Stromal cell of bone marrow (primary cell): ENCODE measurements at regions not wholly inside any gene's neighbourhood (a gene's known extent, or its start where the extent isn't known, plus 50 kb on each side); places are given as distances from the start of the nearest gene placed in this dataset.

ENCODE experiments used
- DNase-seq: peaks from one replicate; pipeline ENCODE4 v3.0.0-alpha.2; 2012; ENCODE audit warnings: low read depth

DNA sequence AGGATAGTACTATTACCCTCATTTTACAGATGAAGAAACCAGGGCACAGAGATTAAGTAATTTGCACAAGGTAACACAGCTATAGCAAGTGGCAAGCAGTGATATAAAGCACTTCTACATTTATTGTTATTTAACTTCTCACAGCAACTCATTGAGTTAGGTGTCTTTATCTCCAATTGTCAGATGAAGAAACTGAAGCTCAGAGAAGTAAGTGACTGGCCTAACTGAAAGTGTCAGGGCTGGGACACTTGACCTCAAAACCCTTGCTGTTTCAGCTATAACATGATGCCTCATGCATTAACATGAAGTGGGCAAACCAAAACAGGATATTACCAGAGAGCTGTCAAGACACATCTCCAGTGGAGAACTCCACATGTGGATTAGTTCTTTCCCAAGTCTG is 65.8 kb upstream of the LEKR1 start:
- no peak for DNase-seq

- no peak for DNase-seq
Measured at GRCh38 chr3:156761007-156761406, 65.1 kb upstream of the LEKR1 start.

- peak; percentile 34 for DNase-seq
Measured at GRCh38 chr3:156761713-156762451, 64.3 kb upstream of the LEKR1 start.

DNA sequence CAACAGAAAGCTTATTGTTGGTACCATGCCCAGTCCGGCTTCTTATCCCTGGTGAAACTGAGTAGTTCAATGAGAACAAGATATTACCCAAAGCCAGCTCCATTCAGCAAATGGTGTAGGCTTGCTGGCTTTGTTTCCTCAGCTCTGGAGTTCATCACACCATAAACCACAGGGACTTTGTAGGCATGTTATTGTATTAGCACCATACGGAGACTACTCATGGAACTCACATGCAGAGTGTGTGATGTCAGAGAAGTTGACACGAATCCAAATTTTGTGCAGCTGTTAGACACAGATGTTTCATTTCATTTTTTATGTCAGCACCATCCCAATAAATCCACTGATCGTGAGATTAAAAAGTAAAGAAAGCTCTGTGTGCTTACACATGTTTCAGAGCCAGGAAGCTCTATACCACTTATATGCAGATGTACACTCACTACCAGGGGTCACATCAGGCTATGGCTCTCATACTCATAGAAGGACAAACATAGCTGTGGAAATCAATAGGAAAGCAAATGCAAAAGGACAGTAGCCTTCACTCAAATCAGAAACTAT is 63.4 kb upstream of the LEKR1 start:
- peak; percentile 95 for DNase-seq

DNA sequence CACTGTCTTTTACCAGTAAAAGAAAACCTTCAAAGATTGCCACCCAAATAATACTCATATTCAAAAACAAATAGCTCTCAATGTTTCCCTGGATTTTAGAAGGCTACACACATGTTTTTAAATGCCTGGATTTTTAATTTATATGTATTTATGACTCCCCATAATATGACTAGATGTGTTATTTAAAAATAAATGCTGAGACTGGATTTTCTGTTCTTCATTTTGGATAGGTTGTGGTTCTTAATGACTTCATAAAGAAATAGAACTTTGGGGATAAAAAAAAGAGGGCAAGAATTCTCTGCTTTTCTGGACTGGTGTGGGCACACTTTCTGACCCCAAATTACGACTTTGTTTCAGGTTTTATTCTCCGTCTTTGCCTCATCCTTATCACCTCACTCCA is 62.8 kb upstream of the LEKR1 start:
- DNase-seq = no peak

- no peak for DNase-seq
Measured at GRCh38 chr3:156763931-156764720, 62.0 kb upstream of the LEKR1 start.

GRCh38 chr3:156764751-156765150 is 61.4 kb upstream of the LEKR1 start:
- peak; percentile 59 for DNase-seq

DNA sequence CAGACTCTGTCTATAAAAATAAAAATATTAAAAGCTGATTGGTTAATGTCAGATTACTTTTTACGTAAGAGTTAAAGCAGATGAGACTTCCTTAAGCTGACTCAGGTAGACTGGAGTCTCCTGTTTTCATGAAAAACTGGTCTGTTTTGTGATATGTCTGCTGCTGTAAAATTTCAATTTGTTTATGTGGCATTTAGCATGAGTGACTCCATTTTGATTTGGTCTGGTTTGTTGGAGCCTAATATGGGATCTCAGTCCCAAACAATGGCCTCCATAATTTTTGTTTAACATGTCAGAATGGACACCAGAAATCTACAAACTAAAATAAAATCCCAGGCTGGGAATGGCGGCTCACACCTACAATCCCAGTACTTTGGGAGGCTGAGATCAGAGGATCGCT is 57.8 kb upstream of the LEKR1 start:
- DNase-seq = no peak

DNA sequence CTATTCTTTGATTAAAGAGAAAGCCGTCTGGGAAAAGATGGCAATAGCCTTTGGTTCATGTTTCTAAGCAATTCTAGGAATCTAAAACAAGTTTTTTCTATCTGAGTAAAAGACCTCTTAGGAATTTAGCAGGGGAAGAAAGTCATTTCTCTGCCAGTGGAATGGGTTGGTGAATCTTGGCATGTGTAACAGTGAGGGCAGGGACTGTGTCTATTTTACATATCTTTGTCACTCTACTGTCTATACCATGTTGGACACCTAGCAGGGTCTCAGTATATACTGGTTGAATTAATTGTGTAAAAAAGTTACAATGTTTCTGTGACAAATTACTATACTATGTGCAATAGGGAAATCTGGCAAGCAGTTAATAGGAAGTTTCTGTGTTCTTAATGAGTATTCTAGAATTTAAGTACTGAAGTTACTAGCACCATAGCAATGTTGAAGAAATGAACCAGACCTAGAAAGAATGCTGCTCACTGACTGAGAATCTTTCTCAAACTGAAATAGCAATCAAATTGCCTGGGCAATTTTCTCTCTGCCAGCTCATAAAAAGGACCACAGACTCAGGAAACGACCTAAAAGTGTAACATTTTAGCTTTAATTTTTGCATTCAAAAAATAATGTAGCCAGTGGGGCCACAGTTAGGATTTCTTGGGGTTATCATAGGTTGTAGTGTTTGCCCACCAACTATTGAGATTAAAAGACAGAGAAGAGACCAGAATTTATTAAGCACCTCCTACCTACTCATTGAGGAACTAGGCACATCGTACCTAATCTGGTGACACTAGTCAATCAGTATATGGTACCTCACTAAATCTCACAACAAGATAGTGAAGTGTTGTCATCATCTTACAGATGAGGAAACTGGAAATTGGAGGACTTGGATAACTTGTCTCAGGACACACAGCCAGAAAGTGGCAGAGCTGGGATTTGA is 56.2 kb upstream of the LEKR1 start:
- DNase-seq = no peak

DNA sequence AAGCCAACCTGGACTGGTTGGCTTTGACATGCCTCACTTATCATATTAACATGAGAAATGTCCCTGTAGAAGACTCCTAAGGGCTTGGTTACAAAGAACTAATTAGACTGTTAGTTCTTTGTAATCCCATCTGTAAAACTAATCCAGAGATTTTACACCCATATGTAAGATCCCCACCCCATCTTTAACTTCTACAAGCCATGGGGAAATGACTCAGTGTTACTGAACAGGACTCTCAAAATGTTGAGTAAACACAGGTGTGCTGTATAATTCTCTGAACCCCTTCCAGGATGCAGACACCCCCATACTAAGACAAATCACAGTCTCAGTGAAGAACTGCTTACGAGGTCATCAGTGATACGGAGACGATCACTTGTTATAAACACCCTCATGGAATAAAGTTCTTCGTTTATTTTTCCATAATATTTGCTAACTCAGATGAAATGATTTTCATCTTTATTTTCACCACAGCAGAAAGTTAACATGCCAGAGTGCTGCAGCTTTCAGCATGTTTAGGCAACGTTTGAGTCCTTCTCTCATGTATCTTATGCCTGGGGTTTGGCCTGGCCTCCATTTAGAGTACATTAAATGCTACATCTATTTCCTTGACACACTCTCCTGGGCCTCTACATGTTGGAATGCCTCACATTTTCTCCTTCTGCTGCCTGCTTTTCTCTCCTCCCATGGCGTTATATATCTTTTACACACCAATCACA is 55.3 kb upstream of the LEKR1 start:
- no peak for DNase-seq

DNA sequence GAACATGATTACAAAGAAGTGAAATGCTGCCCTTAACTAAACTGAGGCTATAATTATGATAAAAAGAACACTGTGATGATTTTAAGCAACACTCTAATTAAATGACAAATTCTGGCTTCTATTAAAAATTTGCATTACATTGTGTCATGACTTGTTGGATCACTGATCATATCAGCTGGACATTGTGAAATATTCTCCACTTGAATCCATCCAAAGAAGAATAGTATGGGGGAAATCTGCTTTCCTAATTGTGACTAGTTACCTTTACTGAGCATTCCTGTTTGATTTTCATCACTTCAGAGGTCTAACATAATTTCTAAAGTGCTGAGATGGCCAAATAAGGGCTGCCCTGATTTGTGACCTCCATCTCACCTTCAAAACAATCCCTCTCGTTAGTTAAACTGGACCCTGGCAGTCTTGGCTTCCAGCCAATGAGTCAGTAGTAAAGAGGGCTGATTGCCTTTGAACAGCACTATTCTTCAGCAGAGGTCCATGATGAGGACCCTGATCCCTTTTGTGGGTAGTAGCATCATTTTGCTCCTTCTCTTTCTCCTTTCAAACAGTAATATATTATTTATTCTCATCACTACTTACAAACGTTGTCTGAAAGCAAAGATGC is 53.5 kb upstream of the LEKR1 start:
- DNase-seq = no peak

- DNase-seq = no peak
Measured at GRCh38 chr3:156776031-156776430, 50.1 kb upstream of the LEKR1 start.
